ENCODE measurements at regions not wholly inside any gene's neighbourhood (a gene's known extent, or its start where the extent isn't known, plus 50 kb on each side); places are given as distances from the start of the nearest gene placed in this dataset.

- Histone ChIP-seq H3K4me1 (ENCODE audit: control insufficient read depth in 2 of 2, insufficient read depth in 2 of 2, low read length in 2 of 2) (no peaks in the 10 kb centered on the region), H3K4me3 (ENCODE audit: low read length in 2 of 2) (no peak overlapping the region), H3K27ac (ENCODE audit: low read depth in 2 of 2, low read length in 2 of 2) (no peak overlapping the region), H3K36me3 (ENCODE audit: control insufficient read depth in 2 of 2, insufficient read depth in 2 of 2, low read length in 2 of 2) (no peaks in the 10 kb centered on the region), H3K9ac (ENCODE audit: low read depth in 1 of 2, low read length in 2 of 2) (no peak overlapping the region), H3K9me3 (ENCODE audit: control insufficient read depth in 2 of 2, low read length in 2 of 2) (no peaks in the 10 kb centered on the region), H3K27me3 (ENCODE audit: control insufficient read depth in 2 of 2, insufficient read depth in 2 of 2, low read length in 2 of 2) (no peaks in the 10 kb centered on the region)
Measured at GRCh38 chr18:25010623-25011374, 341.2 kb downstream of the ZNF521 start.
